Stimulated activated CD4-positive, alpha-beta T cell treated with anti-CD3 and anti-CD28 coated beads, Interleukin-15, amount 100 ng/mL, for 24 hours (primary cell): ENCODE measurements at regions not wholly inside any gene's neighbourhood (a gene's known extent, or its start where the extent isn't known, plus 50 kb on each side); places are given as distances from the start of the nearest gene placed in this dataset.

Experiments
- DNase-seq: peaks from one replicate; pipeline ENCODE4 v3.0.0-alpha.2; 2020

- DNase-seq = no peak
Measured at GRCh38 chr21:16866851-16867250, 646.0 kb upstream of the CXADR start.

- DNase-seq = no peak
Measured at GRCh38 chr21:16870103-16870502, 642.7 kb upstream of the CXADR start.

DNA sequence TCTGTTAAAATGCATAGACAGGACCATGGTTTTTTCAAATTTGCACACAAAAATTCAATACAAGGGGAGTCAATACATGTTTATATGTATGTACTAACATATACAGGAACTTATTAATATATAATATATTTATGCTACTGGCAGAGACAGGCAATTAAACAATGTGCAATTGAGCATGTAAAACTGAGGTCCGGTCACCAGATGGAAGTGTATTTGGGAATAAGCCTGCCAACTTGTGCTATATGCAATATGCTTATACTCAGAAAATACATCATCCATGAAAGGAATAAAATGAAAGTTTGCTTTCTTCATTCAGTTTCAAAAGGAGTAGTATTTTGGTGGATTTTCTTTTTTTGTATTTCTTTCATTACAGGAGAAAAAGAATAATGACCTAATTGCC lies 640.2 kb upstream of the CXADR start:
- no peak for DNase-seq

GRCh38 chr21:16873176-16873575 lies 639.7 kb upstream of the CXADR start:
- DNase-seq = no peak

GRCh38 chr21:16873596-16873995 lies 639.2 kb upstream of the CXADR start:
- no peak for DNase-seq

- no peak for DNase-seq
Measured at GRCh38 chr21:16879479-16879878, 633.4 kb upstream of the CXADR start.

- no peak for DNase-seq
Measured at GRCh38 chr21:16891821-16892220, 621.0 kb upstream of the CXADR start.

GRCh38 chr21:16900685-16901084 lies 612.2 kb upstream of the CXADR start:
- DNase-seq = no peak

DNA sequence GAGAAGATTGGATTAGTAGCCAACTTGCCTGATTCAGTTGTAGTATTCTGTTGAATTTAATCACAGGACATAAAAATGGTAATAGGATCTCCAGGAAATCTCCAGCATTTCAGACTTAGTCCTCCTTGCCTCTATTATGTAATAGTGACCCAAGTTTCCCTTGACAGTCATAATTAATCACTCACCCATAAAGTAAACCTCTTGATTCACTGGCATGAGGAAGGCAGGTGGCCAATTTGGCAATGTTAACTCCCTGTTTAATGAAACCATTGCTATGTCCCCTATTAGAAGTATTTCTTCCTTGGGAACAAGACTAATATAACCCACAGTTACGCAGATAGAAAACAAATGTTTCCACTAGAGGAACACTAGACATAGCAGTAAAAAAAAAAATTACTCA lies 604.8 kb upstream of the CXADR start:
- no peak for DNase-seq

GRCh38 chr21:16910435-16911165 lies 602.2 kb upstream of the CXADR start:
- DNase-seq = no peak

DNA sequence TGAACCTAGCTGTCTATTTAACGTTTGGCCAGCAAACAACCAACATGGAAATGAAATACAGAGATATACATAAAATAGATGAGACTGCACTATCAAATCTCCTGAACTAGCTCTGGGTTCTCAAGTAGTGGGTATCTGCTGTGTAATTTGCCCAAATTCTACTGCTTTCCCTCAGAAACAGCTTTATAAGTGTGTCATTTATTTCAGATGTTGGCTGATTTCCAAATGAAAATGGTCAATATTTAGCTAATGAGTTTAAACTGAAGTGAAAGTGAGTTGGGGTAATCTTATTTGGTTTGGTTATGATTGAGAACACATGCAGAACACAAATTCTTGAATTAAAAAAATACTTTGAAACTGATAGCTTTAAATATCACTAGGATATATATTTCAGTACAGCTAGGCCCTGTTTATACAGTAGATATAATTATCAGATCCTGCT lies 601.7 kb upstream of the CXADR start:
- no peak for DNase-seq

- DNase-seq = no peak
Measured at GRCh38 chr21:16912075-16912474, 600.8 kb upstream of the CXADR start.

- no peak for DNase-seq
Measured at GRCh38 chr21:16913010-16913409, 599.8 kb upstream of the CXADR start.

DNA sequence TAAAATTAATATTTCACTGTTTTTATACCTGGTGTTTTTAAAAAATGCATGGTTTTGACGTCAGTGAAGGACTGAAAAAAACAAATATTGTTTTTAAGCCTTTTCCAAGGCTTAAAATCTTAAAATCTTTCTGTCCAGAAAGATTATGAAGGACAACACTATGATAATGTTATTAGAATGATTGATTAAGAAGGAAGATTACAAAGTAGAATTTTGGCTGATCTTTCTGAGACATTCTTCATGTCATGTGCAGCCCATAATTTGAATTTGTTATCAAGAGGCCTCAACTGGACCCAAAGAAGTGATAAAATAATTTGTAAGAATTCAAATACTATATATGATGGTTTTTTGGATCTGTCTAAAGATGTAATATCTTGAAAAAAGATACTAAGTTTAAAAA lies 584.4 kb upstream of the CXADR start:
- DNase-seq = no peak

DNA sequence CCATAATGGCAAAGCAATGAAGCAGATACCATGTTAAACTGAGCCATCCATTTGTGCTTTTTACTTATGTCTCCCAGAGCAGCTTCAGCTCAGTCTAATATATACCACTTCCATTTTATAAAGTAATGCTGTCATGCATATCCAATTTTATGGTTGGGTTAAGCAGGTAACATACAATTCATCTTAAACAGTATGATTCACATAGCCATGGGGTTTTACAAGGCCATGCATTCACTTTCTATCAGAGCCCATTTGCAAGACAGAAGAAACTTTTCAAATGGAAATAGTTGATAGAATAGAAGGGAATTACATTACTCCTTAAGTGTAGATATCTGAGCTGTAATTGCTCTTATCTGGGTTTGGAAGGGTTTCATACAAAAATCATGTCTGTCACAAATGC lies 580.5 kb upstream of the CXADR start:
- DNase-seq = no peak

- DNase-seq = no peak
Measured at GRCh38 chr21:16942703-16943102, 570.1 kb upstream of the CXADR start.

DNA sequence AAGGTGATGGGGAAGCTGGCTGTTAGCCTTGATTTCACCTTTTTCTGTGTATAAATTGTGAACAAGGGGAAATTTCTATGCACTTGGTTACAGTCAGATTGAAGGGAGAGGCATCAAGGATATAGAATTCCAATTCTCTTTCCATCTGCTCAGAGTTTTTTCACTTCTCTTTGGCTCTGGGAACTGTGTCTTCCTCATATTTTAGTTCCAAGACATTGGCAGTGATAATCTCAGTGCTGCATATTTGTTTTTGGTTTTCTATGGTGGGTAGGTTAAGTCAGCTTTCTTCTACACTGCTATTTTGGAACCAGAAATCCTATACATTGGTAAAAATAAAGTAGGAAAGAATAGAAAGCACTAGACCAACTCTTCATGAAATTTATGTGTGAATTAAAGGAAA lies 569.6 kb upstream of the CXADR start:
- no peak for DNase-seq

- DNase-seq = no peak
Measured at GRCh38 chr21:16945580-16945979, 567.3 kb upstream of the CXADR start.

GRCh38 chr21:16956824-16957223 lies 556.0 kb upstream of the CXADR start:
- DNase-seq = no peak

DNA sequence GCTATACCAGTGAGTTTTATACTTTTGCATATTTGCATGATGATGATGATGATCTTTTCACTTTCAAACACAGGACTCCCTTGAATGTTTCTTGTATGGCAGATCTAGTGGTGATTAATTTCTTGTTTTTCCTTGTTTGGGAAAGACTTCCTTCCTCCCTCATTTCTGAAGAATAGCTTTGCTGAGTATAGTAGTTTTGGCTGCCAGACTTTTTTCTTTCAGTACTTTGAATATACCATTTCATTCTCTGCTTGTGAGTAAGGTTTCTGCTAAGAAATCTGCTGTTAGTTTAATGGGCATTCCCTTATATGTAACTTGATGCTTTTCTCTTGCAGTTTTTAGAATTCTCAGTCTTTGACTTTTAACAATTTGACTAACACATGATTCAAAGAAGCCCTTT lies 547.4 kb upstream of the CXADR start:
- DNase-seq = no peak

- no peak for DNase-seq
Measured at GRCh38 chr21:16968436-16968835, 544.4 kb upstream of the CXADR start.

GRCh38 chr21:16969636-16970035 lies 543.2 kb upstream of the CXADR start:
- DNase-seq = no peak

GRCh38 chr21:16974060-16974459 lies 538.8 kb upstream of the CXADR start:
- no peak for DNase-seq

DNA sequence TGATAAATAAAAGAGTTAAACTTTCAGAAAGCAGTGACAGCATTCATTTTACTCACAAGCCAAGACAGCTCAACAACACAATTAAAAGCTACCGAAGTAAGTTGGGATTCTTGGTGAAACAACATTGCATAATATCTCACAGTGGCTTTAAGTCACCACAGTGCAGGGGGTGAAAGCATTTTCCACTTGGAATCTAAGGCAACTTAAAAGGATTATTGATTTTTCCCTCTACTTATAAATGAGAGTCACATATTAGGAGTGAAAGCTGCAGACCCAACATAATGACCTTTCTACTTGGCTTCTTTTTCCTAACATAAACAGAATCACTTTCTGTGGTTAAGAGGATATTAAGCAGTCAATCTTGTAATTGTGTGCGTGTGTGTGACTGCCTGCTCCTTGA lies 536.6 kb upstream of the CXADR start:
- DNase-seq = no peak

DNA sequence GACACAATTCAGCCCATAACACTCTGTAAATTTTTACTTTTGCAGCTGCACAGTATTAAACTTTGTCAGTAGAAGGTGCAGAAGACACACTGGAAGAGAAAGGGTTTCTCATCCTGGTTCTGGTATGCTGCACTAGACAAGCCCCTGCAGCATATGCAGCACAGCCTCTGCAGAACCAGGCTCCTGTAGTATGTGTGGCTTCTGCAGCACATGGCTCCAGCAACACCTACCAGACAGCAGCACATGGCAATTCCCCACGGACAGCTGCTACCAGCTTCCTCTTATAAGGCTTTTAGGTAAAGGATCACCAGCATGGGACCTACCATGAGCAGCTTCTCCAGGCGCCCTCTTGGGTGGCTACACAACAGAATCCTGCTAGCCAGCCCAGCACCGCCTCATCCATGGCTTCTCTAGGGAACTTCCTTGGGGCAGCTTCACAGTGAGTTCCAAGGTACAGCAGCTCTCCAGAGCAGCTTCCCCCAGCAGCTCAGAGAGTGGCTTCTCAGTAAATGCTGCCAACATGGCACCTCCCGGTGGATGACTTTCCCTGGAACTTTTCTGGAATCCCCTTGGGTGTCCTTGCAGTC lies 534.4 kb upstream of the CXADR start:
- DNase-seq = no peak
